GM21529 (cell line): ENCODE measurements at regions not wholly inside any gene's neighbourhood (a gene's known extent, or its start where the extent isn't known, plus 50 kb on each side); places are given as distances from the start of the nearest gene placed in this dataset.

Experiments used
- ATAC-seq: cut with Tn5 transposase; IDR thresholded peaks from one replicate; pipeline ENCODE4 v1.9.1; 2021; ENCODE audit not compliant: unreplicated experiment

DNA sequence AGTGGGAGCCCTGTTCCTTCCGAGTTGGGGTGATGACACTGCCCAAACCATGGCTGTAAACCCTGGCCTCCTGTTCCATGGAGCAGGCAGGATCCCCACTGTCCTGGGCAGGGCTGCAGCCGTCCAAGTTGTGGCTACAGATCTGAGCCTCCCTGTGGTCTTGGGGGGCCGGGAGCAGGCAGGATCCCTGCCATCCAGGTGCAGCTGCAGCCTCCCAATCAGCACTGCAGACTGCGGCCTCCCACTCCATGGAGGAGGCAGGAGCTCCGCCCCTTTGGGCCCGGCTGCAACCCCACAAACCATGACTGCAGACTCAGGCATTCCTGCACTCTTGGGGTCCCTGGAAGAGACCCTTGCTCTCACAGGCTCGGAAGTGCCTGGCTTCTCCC is 872.1 kb upstream of the GJE1 start:
- ATAC-seq, result no peak

DNA sequence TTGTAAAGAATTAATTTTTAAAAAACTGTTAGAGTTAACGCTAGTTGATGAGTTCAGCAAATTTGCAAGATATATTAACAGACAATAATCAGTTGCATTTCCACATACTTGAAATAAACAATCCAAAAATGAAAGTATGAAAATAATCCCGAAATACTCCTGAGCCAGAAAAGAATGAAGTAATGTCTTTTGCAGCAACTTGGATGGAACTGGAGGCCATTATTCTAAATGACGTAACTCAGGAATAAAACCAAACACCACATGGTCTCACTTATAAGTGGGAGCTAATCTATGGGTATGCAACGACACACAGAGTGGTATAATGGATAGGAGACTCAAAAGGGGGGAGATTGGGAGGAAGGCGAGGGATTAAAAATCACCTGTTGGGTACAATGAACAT is 872.9 kb upstream of the GJE1 start:
- no peak for ATAC-seq

DNA sequence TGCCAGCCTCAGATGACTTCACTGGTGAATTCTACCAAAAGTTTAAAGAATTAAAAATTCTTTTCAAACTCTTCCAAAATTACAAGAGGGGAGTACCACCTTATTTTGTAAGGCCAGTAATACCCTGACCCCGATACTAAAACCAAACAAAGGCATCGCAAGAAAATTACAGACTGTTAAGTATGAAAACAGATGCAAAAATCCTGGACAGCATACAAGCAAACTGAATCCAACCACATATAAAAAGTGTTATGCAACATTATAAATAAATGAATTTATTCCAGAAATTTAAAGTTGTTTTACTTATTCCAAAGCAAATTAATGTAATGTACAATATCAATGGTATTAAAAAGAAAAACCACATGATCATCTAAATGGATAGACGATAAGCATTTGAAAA is 873.6 kb upstream of the GJE1 start:
- no peak for ATAC-seq

DNA sequence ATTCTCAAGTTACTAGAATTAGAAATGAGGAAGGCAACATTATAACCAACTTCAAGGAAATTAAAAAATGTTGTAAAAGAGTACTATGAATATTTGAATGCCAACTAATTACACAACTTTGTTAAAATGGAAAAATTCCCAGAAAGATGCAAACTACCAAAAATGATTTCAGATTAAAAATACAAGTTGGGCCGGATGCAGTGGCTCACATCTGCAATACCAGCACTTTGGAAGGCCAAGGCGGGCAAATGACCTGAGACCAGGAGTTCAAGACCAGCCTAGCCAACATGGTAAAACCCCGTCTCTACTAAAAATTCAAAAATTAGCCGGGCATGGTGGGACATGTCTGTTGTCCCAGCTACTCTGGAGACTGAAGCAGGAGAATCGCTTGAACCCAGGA is 874.2 kb upstream of the GJE1 start:
- ATAC-seq, result no peak

DNA sequence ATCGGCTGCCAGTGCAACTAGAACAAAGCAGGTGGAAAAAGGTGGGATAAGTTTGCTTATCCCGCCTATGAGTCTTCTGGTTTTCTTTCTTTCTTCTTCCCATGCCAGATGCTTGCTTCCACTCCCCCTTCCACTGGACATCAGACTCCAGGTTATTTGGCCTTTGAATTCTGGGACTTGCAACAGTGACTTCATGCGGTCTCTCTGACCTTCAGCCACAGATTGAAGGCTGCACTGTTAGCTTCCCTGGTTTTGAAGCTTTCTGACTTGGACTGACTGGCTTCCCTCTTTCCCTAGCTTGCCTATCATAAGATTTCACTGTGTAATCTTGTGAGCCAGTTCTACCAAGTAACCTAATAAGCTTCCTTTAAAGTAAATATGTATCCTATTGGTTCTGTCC is 878.4 kb upstream of the GJE1 start:
- ATAC-seq, result no peak

DNA sequence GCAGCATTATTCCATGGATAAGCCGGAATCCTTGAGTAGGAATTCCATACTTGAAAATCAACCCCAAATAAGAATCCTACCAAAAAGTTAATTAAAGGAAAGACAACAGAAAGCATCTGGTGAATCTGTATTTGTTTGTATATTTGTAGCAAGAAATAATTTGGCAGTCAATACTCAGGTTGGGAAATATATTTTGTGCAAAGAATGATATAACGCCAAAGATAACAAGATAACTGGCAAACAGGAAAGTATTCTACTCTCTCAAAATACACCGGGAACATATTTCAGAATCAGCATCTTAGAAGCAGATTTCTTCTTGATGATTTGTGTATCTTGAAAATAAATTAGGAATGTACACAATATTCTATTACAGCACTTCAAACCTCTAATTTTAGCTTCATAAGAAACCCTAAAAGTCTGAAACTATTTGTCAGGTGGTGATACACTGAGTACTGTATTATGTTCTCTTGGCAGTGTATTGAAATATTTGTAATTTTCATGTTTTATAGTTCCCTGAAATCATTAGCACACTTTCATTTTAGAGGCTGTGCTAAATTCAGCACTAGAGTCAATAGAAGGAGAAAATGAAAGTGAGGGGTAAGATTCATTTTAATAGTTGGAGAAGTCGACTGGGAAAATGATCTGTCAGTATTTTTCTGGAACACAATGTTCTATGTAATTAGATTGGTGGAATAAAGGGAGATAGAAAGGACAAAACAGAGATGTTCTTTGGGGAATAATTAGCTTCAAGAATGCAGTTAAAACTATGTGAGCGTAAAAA is 879.7 kb upstream of the GJE1 start:
- ATAC-seq, result no peak

DNA sequence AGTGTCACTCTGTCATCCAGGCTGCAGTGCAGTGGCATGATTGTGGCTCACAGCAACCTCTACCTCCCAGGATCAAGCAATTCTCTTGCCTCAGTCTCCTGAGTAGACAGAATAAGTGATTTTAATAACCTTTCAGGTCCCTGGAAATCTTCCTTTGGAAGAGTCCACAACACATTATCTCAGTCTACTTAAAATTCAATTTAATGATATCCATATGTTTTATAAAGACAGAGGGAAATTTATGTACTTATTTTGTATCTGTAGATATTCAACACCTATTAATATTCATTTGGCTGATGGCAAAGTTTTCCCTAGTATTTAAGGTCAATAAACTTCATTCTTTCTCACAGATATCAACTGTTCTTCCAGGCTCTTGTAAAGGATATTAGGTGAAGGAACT is 881.4 kb upstream of the GJE1 start:
- no peak for ATAC-seq

DNA sequence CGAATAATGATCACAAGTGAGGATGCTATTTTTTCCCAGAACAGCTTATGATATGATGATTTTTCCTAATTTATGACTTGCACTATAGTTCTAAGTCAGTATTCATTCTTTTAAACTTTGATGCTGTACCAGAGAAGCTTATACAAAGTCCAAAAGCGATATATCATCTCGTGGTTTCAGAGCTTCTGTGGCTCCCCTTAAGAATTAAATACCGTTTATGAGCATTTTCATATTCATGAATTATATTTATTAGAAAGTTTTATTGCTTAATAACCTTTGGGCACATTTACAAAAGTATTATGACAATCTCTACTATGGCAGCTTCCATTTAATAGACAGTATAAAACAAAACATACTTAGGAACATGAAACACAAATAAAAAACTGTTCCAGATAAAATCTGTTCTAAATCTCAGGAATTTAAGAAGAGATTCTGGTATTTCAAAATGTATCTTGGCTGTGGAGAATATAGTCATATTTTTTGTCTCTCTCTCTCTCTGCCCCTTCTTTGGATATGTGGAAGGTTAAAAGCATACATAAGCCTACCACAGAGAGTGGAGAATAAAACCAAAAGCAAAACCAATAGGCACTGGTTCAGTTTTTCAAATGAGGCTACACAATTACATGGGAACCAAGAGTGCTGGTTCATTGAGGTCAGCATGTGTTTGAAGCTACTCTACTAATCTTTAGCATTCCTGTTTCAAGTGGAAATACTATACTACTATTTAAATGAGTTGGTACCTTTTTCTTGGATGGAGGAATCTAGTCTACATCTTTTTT is 884.5 kb upstream of the GJE1 start:
- ATAC-seq, result peak; percentile 85

DNA sequence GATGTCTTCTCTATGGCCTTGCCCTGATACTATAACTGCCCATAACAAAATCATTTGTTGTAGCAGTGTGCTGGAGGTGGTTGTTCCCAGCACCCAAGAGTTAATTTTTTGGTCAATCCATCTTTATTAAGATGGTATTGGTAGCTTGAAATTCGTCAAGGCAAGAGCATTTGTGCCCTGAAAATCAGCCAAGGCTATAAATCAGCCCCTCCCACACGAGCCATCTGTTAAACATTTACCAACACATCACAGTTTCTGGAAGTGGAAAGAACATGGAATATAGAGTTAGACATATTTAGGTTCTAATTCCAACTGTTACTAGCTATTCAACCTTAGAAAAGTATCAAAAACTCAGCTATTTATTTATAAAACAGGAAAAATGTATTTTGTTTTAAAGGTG is 888.4 kb upstream of the GJE1 start:
- no peak for ATAC-seq

DNA sequence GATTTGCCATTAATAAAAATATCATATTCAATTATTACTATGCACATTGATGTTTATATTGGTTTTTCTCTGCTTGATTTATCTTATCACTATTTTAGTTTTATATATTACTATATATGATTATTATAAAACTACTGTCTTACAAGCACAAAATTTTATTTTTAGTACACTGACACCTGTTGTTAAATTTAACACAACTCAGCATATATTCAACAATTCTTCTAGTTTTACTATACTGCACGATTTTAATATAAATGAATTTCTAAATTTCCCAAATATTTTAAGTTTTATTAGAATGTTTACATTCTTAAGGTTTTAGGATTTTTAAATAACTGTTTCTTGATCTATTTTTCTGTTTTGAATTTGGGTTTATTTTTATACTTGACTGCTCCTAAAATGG is 889.8 kb upstream of the GJE1 start:
- no peak for ATAC-seq

DNA sequence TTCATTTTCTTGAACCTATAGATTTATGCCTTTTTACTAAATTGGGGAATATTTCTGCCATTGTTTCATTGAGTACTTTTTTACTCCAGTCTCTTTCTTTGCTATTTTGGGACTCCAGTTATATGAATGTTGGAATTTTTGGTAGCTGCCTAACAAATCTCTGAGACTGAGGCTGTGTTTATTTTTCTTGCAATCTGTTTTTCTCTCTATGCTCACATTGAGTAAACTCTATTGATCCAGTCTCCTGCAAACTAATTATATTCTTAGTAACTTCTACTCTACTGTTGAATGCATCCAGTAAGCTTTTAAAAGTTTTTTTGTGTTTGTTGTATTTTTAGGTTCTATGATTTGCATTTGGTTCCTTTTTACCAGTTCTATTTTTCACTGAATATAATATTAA is 903.4 kb upstream of the GJE1 start:
- ATAC-seq, result no peak

DNA sequence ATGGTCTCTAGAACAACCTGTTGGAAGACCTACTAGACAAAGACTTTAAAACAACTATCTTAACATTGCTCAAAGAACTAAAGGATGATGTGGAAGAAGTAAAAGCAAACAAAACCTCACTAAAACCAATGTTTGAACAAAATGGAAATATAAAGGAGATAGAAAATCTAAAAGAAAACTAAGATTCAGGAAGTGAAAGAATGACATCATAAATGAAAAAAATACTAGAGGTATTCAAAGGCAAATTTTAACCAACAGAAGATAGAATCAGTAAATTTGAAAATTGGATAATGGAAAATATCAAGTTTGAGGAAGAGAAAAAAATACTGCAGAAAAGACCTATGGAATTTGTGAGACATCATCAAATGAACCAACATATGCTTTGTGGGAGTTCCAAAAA is 914.1 kb upstream of the GJE1 start:
- no peak for ATAC-seq

DNA sequence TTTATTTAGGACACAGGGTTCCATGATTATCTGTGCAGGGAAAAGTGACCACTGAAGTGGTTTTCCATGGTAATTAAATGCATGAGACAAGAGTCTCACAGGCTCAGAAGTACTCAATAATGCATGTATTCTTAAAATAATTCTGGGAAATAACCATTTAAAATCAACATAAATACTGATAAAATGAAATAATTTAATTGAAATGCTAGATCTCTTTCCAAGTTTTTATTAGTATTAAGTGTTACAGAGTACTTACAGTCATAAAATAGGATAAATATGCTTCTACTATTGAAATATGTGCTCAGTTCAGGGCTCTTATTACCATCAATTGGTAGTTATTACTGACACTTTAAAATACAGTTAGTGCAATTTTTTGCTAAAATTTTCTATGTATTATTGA is 916.0 kb upstream of the GJE1 start:
- no peak for ATAC-seq

DNA sequence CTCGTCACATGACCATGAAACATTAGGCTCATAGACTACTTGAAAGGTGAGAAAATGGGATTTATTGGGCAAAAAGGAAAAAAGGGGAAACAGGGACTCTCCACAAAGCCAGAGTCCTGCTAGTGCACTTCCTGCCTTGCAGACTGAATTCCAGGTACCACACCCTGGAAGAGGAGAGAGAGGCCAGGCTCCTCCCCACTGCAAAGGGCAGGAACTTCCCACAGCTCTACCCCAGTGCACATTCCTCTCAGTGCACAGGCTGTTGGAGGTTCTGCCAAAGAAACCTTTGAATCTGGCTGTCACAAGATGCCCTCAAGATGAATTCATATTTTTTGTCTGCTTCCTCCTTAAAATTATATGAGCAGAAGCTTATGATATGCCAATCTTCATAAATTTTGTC is 920.4 kb upstream of the GJE1 start:
- ATAC-seq, result no peak

DNA sequence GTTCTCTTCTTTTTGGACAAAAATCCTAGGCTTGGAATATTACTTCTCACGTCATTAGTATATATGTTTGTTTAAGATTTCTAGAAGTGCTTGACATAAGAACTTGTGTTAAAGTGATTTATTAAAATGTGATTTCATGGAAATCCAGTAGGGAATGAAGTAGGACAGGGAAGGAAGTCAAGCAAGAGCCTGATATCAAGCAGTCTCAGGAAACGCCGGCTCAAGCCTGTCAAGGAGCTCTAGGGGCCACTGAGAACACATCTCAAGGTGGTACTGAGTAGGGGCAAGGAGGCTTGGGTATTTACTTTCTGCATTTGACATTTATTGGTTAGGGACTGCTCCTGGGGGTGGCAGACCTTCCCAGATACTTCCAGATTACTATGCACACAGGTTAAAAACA is 920.9 kb upstream of the GJE1 start:
- no peak for ATAC-seq

DNA sequence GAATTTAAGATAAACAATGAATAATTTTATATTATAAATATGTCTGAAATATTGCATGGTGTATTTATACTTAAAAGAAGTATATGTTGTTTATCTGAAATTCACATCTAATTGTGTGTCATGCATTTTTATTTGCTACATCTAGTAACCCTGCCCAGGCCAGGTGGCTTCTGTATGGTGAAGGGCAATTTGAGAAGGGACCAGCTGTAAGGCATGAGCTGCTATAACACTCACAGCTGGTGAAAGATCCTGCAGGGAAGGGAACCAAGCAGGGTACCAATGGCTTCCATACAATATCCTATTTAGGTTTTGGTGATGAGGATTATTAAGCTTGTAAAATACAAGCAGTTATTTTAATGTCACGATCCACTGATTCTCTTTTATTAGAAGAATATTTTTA is 921.8 kb upstream of the GJE1 start:
- no peak for ATAC-seq

DNA sequence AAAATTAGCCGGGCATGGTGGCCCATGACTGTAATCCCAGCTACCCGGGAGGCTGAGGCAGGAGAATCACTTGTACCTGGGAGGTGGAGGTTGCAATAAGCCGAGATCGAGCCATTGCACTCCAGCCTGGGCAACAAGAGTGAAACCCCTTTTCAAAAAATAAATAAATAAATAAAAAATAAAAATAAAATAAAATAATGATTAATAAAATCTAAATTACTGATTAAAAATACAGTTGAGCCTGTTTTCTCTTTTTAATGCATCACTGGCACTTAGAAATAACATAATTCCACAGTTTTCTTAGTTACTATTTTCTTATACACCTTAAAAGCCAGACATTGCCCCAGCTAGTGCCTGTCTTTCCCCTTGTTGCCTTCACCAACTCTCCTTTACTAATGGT is 922.8 kb upstream of the GJE1 start:
- no peak for ATAC-seq

DNA sequence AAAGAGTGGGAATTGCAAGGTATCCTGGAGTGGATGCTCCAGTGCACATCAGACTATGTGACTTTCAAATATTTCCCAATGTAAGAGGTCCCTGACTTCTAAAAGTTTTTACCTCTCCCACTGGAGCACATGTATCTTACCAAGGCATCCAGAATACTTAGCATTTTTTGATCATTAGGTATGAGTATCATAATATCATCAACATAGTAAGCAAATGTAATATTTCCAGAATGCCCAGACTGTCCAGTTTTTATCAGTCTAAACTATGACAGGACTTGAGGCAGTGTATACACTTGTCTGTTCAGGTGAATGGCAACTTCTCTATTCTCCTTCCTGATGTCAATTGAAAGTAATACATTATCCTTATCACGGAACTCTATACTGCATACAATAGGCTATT is 924.6 kb upstream of the GJE1 start:
- ATAC-seq, result no peak

DNA sequence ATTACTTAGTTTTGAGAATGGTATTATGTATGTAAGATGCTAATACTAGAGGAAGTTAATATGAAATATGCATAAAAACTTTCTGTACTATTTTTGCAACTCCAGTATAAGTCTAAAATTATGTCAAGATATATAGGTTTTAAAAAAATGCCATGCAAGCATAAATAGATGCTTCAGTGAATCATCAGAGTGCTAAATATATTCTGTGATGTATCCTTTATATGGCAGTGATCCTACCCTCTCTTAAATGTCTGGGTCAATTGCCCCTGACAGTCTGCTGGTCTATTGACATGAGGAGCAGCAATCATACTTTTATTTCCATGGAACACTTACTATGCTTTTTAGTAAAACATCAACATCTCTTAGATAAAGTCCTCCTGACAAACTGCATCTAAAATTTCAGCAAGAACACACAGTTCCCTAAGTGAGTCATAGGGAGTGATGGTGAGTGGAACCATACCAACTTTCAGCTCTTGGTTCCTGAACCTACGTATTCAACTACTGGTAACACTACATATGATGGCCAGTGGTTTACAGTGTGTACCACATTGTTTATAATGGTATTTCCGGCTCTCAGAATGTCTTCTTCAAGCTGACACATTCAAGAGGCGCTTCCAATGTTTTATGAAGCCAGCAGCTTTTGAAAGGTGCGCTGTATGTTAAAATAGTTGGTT is 928.7 kb upstream of the GJE1 start:
- no peak for ATAC-seq

DNA sequence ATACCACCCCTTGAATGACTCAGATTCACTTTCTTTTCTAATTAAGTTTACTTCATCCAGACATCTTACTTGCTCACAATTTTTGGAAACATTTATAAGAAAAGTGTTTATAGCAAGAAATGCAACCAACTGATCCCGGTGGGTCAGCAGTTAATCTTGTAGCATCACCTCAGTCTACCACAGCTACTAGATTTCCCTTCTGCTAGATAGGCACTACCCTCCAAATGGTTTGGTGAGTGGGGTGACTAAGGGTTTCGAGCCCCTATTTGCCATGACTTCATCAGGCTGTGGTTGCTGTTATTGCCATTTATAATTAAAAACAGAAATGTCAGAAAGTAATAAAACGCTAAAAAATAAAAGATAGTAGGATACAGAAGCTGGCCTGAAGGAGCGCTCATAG is 930.1 kb upstream of the GJE1 start:
- ATAC-seq, result no peak

DNA sequence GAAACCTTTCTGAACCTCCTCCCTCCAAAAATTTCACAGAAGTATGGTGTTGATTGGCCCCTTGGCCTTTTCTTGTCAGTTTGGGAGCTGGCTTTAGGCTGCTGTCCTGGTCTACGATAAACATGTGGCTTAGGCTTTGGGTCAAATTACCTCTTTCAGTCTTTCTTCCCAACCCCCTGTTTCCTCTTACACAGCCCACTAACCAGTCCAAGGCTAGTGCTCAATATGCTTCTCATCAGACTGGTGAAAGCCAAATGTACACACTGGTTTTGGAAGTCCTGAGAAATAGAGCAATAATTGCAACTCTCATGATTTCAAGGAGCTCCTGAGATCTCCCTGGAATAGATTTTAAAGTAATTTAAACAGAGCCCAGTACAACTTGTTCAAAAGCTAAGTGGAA is 933.7 kb upstream of the GJE1 start:
- ATAC-seq, result no peak

DNA sequence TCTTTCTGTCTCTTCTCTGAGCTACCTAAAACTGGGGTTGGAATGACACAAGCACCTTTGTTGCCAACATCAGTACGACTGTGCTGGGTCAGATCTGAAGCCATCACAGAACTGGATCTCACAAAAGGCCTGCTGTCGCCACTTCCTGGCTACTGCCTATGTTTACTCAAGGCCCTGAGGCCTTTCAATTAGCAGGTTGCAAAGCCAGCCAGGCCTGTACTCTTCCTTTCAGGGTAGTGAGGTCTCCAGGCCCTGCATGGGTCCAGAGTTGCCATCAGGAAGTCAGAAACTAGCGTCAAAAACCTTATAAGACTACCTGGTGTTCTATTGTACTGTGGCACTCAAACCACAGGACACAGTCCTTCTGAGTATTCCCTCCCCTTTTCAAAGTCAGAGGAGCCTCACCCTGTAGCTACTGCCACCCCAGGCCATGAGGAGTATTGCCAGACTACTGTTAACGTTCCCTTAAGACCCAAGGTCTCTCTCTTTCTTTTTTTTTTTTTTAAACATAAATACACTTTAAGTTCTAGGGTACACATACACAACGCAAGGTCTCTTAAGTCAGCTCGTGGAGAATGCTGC is 937.4 kb upstream of the GJE1 start:
- ATAC-seq, result no peak
